ENCODE measurements at regions not wholly inside any gene's neighbourhood (a gene's known extent, or its start where the extent isn't known, plus 50 kb on each side); places are given as distances from the start of the nearest gene placed in this dataset.
"Not testable (repeated sequence)": the region's sequence is repeated elsewhere in the genome, so short reads cannot be mapped to it uniquely, and the experiment has no call there.

- no peak for DNase-seq
Measured at GRCh38 chr7:91468256-91468655, 204.0 kb downstream of the FZD1 start.

- no peak for DNase-seq
Measured at GRCh38 chr7:91473619-91474018, 209.4 kb downstream of the FZD1 start.

- no peak for DNase-seq
Measured at GRCh38 chr7:91474074-91474473, 209.8 kb downstream of the FZD1 start.

GRCh38 chr7:91480470-91480869 is 216.2 kb downstream of the FZD1 start:
- DNase-seq = not testable (repeated sequence)

- no peak for DNase-seq
Measured at GRCh38 chr7:91491868-91492267, 227.6 kb downstream of the FZD1 start.

GRCh38 chr7:91492317-91492716 is 228.1 kb downstream of the FZD1 start:
- DNase-seq = no peak

- DNase-seq = no peak
Measured at GRCh38 chr7:91492773-91493172, 228.5 kb downstream of the FZD1 start.

GRCh38 chr7:91494450-91494849 is 230.2 kb downstream of the FZD1 start:
- DNase-seq = no peak

- DNase-seq = no peak
Measured at GRCh38 chr7:91496251-91496820, 232.1 kb downstream of the FZD1 start.

- DNase-seq = not testable (repeated sequence)
Measured at GRCh38 chr7:91497277-91497676, 233.0 kb downstream of the FZD1 start.

GRCh38 chr7:91503934-91504555 is 239.8 kb downstream of the FZD1 start:
- peak; percentile 53 for DNase-seq

GRCh38 chr7:91504919-91505318 is 240.7 kb downstream of the FZD1 start:
- DNase-seq = peak; percentile 35

GRCh38 chr7:91506966-91507365 is 242.7 kb downstream of the FZD1 start:
- DNase-seq = not testable (repeated sequence)

GRCh38 chr7:91511861-91512260 is 247.6 kb downstream of the FZD1 start:
- not testable (repeated sequence) for DNase-seq

- no peak for DNase-seq
Measured at GRCh38 chr7:91512958-91513357, 248.7 kb downstream of the FZD1 start.

GRCh38 chr7:91514591-91514990 is 250.4 kb downstream of the FZD1 start:
- no peak for DNase-seq

GRCh38 chr7:91515961-91516360 is 251.7 kb downstream of the FZD1 start:
- DNase-seq = no peak

GRCh38 chr7:91517201-91517785 is 253.1 kb downstream of the FZD1 start:
- peak; percentile 51 for DNase-seq

- no peak for DNase-seq
Measured at GRCh38 chr7:91518058-91518457, 253.8 kb downstream of the FZD1 start.

GRCh38 chr7:91519241-91520158 is 255.3 kb downstream of the FZD1 start:
- DNase-seq = peak; percentile 94

- DNase-seq = peak; percentile 77
Measured at GRCh38 chr7:91520645-91521044, 256.4 kb downstream of the FZD1 start.

- no peak for DNase-seq
Measured at GRCh38 chr7:91526404-91526803, 262.2 kb downstream of the FZD1 start.

GRCh38 chr7:91527460-91527859 is 263.2 kb downstream of the FZD1 start:
- DNase-seq = no peak

- no peak for DNase-seq
Measured at GRCh38 chr7:91533996-91534395, 269.8 kb downstream of the FZD1 start.
